H54 (cell line): ENCODE measurements at regions not wholly inside any gene's neighbourhood (a gene's known extent, or its start where the extent isn't known, plus 50 kb on each side); places are given as distances from the start of the nearest gene placed in this dataset.

Experiments used
- DNase-seq: peaks from one replicate; pipeline ENCODE4 v3.0.0; 2011; ENCODE audit warnings: low spot score, mixed read lengths; ENCODE audit not compliant: insufficient read length
- FAIRE-seq: peaks from 3 replicates; lab custom pipeline; 2011; peaks lifted over from hg19 to GRCh38; lab: Jason Lieb, UNC
- POLR2A ChIP-seq: IDR thresholded peaks from 2 replicates; pipeline ENCODE4 v1.6.1; 2011; ENCODE audit warnings: low read depth, mild to moderate bottlenecking, low read length

GRCh38 chr2:70036290-70036689 is 51.0 kb upstream of the PCBP1 start:
- no peak for DNase-seq
- no peak for FAIRE-seq
- no peak for TF ChIP-seq POLR2A

GRCh38 chr2:70035344-70035844 is 51.9 kb upstream of the PCBP1 start:
- TF ChIP-seq POLR2A, result no peak
- FAIRE-seq, result no peak
- DNase-seq, result no peak

- DNase-seq (no peak), FAIRE-seq (no peak)
- no peak for TF ChIP-seq POLR2A
These were observed 56.4 kb upstream of the PCBP1 start for GRCh38 chr2:70030724-70031420.

GRCh38 chr2:70029814-70030409 is 57.4 kb upstream of the PCBP1 start:
- TF ChIP-seq POLR2A, result no peak
- FAIRE-seq (peak; percentile 15), DNase-seq (peak; percentile 43)

- FAIRE-seq, result no peak
- DNase-seq, result no peak
These were observed 62.9 kb upstream of the ASPRV1 start for GRCh38 chr2:70024284-70024683.

GRCh38 chr2:70019096-70019495 is 57.7 kb upstream of the ASPRV1 start:
- TF ChIP-seq POLR2A, result no peak
- FAIRE-seq (no peak), DNase-seq (no peak)

More at GRCh38 chr2:70024284-70024683, 62.9 kb upstream of the ASPRV1 start:
- TF ChIP-seq POLR2A, result no peak

- no peak for FAIRE-seq
- TF ChIP-seq POLR2A, result no peak
- no peak for DNase-seq
These were observed 56.5 kb upstream of the ASPRV1 start for GRCh38 chr2:70017962-70018361.

- FAIRE-seq, result no peak
These were observed 53.5 kb upstream of the ASPRV1 start for GRCh38 chr2:70014959-70015358.

GRCh38 chr2:70012887-70013286 is 51.5 kb upstream of the ASPRV1 start:
- no peak for TF ChIP-seq POLR2A
- DNase-seq, result no peak
- no peak for FAIRE-seq

More at GRCh38 chr2:70014959-70015358, 53.5 kb upstream of the ASPRV1 start:
- DNase-seq, result no peak
- no peak for TF ChIP-seq POLR2A

GRCh38 chr2:70011786-70012185 is 50.4 kb upstream of the ASPRV1 start:
- DNase-seq (no peak), FAIRE-seq (no peak)
- TF ChIP-seq POLR2A, result no peak

GRCh38 chr2:70011335-70011734 is 49.9 kb upstream of the ASPRV1 start:
- TF ChIP-seq POLR2A, result no peak
- FAIRE-seq (no peak), DNase-seq (no peak)
